ENCODE measurements at regions not wholly inside any gene's neighbourhood (a gene's known extent, or its start where the extent isn't known, plus 50 kb on each side); places are given as distances from the start of the nearest gene placed in this dataset.
A peak's percentile ranks its signal among the peaks of the same experiment; 100 is the strongest.

DNA sequence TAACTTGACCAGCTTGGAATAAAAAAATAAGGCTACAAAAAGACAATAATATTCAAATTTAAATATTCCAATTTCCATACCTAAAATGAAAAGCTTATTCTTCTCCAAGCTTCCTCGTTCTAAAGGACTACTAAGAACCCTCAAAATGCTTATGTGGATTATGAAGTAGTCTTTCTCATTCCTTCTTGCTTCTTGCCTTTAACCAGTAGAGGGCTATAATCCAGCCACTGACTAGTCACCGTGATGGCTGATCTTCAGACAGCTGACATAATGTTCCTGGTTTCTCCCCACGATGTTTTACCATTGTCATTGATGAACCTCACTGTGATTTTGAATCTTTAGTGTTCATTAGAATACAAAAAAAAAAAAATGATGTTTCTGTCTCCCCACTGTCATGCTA, 515.3 kb downstream of the TLE1 start:
- DNase-seq: no peak

DNA sequence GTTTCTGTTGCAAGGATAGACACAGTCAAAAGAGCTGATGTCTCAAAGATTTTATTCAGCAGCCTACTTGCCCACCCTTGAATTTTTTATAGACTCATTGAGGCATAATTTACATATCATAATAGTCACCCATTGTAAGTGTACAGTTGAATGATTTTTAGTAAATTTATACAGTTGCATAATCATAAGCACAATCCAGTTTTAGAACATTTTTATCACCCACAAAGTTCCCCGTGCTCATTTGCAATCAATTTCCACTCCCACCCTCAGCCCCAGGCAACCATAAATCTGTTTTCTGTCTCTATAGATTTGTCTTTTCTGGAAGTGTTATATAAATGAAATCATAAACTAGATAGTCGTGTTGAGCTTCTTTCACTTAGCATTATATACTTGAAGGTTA, 517.7 kb downstream of the TLE1 start:
- DNase-seq: no peak

DNA sequence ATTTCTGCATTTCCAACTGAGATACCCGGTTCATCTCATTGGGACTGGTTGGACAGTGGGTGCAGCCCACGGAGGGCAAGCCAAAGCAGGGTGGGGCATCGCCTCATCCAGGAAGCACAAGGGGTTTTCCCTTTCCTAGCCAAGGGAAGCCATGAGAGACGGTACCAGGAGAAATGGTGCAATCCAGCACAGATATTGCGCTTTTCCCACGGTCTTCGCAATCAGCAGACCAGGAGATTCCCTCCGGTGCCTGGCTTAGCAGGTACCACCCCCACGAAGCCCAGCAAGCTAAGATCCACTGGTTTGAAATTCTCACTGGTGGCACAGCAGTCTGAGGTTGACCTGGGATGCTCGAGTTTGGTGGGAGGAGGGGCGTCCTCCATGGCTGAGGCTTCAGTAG, 527.0 kb downstream of the TLE1 start:
- DNase-seq: no peak

DNA sequence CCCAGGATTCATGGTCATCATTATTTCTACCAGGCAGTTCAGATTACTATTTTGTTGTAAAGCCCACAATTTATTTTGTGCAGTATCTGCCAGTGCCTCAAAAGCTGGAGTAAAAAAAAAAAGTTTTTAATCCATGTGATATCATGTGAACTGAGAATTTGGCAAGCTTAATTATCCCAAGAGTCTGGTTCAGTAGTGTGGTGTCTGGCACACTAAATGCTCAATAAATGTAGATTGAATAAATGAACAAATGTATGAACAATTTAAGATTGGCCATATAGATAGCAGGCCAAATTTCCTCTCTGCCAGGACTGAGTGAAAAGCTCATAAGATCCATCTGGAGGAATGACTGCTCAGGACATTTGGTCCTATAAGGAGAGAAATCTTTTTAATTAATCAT, 533.0 kb downstream of the TLE1 start:
- no peak for DNase-seq

DNA sequence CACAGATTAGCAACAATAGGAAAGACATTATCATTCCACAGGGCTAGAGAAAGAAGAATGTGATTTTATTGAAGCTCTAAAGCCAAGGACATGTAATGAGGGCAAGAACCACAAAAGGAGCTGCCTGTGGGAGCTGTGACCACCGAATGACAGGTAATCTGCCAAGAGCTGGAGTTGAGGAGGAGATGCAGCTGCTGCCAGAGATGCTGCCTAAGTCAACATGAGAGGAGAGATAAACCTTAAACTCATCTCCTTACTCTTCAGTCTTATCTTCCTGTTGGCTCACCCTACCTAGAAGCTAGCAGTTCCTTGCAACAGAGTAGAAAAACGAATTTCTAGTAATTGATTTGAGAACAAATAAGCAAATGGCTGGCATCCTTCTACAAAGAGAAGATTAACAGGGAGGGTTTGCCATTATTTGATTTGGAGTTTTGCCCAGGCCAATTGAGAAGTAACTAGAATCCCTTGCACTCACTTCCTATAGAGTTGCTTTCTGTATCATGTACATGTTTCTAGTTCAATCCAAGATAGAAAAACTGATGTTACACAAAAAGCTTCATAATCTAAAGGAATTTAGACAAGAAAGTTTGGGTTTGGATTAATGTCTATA, 539.2 kb downstream of the TLE1 start:
- DNase-seq: peak; percentile 93

DNA sequence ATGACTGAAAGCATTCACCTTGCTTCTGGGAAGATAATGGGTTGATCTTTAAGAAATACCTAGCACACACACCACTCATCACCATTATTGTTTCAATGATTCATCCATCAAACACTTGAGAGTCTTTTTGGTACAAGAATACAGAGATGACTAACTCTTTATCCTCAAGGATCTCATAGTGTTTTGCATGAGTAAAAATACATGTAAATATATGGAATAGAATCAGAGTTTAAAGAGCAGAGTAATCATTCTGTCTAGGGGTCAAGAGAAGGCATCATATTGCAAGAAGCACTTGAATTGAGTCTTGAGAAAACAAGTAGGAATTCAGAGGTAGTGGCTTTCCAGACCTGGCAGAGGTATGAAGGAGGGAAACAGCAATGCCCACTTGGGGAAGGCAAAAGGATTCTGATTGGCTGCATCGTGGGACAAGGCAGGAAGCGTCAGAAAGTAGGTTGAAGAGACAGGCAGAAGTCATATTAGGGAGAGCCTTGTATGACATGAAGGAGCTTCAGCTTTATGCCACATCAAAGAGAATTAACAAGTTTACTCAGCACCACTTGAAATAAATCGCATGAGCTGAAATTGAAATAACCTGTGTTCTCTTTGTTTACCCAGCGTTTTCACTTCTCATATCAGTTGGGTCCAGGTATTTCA, 542.5 kb downstream of the TLE1 start:
- DNase-seq: no peak

DNA sequence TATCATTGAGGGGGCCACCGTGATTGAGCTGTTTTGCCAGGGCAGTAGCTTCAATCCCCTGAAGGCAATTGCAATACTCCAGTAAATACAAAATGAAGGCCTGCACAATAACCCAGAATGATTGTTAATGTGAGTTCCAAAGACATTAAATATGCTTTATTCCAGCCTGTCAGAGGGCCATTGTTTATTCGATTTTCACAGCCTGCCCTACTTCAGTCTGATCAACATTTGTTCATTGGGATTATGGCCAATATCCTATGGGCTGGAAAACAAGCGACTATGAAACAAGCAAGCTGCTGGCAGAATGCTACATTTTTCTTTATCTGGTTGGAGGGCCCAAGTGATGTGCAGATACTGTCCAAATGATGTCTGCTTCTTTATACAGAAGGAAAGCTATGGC, 543.1 kb downstream of the TLE1 start:
- no peak for DNase-seq

DNA sequence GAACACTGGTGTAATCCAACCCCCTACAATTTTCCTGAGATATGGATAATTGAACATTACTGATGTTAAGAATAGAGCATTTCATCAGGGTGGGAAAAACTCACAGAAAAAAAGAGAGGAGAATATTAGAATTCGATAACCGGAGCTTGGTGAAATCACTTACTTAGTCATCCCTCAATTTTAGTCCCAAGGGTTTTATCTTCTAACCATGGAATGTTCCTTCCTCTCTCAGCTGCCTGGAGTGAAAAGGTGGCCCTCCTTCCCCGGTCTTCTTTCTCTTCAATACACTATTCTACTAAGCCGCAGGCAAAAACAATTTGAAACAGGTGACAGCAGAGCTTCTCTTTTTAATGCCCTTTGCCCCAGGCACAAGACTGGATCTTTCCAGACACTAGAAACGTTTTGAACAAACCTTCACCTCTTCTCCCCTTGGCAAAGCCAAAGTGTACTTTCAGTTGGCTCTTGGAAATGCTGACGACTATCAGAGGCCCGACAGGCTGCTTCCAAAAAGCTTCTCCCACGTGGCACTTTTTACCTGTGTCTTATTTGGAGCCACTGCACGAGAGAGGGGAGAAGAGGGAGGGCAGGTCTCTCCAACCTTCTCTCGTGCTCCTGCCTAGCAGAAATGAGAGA, 543.9 kb downstream of the TLE1 start:
- DNase-seq: no peak

DNA sequence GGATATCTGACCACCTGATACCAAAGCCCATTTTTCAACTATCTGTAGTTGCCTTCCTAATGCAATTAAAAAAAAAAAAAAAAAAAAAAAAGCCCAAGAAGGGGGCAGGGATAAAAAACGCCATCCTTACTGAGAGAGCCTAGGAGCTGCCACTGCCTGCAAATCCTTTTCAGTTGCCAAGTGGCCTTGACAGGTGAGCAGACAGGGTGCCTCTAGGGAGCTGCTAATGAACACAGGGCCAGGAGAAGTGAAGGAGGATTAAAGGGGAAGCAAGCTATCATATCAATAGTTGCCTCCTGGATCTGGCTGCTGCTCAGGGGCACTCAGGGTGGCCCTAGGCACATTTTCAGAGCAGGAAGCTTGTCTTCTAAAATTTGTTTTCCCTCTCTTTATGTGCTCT, 547.4 kb downstream of the TLE1 start:
- peak; percentile 23 for DNase-seq

DNA sequence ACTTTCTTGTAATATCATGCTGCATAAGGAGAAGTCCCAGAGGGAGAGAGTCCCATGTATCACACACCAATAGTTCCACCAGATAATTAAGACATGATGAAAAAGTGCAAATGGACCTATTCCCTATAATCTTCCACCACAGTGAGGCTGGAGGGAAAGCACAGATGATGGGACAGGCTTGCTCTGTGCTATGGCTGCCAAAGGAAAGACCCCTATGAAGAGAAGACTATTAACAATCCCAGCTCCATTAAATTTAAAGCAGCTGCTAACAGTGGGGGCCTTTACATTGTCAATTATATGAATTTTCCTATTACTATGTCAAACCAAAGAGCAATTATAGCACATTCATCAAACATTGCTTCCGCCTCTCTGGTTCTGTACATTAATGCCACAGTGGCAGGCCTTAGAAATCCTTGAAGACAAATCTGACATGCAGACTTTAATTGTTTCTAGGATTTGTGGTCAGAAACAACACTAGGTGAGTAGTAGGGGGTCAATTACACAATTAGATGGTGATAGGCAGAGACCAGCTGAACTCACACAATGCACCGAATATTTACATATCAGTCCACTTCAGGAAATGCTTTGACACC, 551.3 kb downstream of the TLE1 start:
- DNase-seq: no peak

DNA sequence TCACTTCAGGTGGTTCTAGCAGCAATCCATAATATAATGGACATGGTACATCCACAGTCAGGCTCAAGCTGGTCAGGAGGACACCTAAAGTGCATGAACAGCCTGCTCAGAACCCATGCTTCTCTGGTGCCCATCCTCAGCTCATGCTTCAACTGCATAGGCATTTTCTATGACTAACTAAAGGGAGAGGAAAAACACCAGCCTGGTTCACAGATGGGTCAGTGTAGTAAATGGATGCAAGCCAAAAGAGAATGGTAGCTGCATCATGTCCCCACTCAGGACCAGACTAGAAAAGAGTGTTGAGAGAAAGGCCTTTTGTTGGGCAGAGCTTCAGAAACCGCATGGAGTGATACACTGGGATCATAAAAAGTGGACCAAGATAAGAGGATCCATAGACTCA, 556.6 kb downstream of the TLE1 start:
- DNase-seq: no peak

DNA sequence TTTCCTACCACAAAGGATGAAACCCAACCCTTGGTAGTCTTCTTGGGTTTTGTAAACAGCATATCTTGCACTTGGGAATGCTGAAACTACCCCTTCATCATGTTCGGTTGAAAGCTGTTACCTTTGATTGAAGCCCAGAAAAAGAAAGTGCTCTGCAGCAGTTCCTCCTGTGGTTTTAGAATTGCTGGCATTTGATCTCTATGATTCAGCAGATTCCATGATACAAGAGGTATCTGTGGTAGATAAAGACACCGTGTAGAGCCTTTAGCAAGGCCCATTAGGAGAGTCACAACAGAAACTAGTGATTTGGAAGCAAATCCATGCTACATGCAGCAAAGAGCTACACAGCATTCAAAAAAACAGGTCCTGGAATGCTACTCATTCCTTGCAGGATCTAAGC, 557.0 kb downstream of the TLE1 start:
- DNase-seq: no peak

DNA sequence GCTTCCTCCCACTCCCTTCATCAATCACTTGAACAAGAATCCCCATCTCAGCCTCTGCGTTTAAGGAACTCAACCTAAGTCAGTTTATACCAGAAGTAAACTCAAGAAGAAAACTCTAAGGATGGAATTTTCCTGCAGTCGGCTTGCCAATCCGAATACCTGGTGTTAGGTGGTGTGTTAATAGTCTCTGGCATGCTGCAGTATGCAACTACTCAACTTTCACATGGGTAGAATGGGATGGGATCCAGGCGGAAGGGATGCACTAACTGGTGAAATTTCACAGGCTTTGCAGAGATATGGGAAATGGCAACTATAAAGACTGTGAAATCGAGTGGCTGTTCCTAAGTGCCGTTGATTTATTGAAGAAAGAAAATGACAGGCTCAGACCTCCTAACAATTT, 560.6 kb downstream of the TLE1 start:
- no peak for DNase-seq

DNA sequence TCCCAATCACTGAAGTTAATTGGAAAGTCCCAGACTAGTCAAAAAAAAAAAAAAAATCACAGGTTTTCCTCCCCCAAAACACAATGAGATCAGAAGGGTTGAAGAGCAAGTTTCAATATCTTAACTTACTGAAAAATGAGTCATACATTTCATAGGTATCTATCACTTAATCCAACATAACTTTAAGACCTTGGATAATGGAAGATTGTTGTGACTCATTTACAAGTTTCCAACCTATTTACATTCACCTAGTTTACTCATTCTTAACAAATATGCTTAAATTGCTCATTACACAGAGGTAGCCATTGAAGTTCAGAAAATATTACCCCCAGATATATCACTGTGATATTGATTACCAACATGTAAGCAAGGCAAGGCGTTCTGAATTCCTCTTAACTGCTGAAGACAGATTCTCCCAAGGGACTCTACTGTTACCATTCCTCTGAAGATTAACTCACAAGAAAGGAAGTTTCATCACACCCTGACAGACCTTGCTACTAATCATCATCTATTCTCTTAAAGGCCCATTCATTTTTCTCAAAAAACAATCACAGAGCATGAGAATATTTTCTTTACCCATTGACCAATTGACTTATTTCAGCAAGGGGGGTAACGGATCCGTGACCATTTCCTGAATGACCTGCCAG, 563.8 kb downstream of the TLE1 start:
- no peak for DNase-seq

DNA sequence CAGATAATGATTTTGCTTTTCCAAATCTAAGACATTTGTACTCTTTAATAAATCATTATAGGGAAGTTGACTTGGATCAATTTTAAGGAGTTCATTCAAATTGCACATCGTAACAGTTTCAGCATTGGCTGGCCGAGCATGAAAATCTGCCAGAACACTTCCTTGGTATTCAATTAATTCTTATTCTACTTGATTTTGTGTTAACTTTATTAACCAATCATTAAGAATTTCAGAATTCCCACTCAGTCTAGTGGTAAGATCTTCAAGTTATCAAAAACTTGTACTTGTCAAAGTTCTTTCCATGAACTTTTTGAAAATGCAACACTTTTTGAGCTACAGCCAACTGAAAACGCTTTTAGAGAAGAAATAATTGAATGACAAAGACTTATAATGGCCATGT, 565.8 kb downstream of the TLE1 start:
- DNase-seq: no peak

DNA sequence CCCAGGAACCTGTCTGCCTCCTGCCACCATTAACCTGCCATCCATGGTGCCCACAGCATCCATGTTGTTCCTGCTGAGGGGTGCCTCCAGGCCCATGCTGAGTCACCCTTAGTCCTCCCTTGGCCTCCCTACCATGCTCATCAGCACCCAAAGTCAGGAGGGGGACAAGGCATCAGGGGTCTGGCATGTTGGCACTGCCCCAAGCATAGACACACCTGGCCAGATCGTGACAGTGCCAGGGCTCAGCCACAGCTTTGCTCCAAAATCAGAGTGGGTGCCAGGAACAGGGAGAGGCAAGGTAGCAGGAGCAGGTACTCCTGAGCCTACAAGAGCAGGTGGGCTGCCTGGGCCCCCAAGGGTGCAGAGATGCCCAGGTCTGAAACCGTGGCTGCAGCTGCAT, 566.6 kb downstream of the TLE1 start:
- no peak for DNase-seq

DNA sequence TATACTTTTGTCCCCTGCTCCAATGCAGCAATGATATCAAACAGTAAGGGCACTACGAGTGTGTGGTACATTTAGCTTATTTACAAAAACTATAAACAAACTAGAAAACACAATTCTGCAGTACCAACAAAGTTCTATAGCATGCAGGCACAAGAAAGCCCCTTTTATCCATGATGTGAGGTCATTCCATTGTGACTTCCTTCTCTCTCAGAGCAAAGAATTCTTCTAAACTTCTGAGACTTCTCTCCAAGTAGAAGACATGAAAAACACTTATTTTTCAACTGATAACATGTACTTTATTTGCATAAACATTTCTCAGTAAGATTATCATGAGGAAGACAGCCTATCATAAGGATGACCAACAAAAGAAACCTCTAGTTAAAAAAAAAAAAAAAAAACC, 569.8 kb downstream of the TLE1 start:
- no peak for DNase-seq

DNA sequence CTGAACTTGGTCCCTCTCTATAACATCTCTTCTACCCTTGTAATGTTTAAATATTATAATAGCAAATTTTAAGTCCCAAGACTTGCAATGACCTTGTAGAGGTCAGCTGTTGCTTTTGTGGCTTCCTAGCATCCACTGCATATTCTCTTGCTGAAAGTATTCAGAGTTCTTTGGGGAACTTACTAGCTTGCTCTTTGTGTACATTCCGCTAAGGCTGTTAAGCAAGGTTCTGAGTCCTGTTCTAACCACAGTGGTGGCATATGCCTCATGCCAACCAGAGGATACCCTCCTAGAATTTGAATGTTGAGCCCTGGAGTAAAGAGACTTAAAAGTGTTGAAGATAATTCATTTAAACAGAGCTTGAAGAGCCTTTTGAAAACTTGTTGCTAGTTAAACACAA, 570.9 kb downstream of the TLE1 start:
- DNase-seq: no peak

DNA sequence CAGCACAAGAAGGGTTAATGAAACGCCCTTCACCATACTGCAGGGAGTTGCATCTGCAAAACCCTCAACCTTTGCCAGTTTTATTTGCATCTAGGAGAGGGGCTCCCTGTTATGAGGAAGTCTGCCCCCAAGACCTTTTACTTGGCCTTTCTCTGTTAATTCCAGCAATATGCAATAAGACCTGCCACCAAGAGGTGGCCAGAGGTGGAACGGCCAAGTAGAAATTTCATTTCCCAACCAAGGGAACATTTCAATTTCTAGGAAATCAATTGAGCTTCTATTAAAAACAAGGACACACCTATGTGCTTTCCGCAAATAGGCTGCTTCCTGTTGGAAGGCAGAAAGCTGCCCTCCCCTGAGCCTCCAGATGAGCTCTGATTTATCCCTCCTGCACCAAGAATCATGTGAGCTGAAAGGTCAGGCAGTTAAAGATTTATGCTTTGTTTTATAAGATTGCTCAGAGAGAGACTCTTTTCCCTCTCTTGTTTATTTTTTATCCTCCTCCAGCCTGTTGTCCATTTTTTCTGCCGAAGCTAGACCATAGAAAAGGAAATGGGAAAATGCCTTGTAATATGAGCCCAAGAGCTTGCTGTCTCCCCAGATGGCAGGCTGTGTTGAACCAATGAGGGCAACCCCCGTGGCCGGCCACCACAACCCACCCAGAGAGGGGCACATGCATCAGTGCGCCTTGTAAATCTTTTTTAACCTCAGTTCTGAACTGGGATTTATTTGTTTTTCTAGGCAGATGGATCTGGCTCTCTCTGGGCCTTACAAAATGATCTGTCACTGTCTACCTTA, 572.8 kb downstream of the TLE1 start:
- no peak for DNase-seq

DNA sequence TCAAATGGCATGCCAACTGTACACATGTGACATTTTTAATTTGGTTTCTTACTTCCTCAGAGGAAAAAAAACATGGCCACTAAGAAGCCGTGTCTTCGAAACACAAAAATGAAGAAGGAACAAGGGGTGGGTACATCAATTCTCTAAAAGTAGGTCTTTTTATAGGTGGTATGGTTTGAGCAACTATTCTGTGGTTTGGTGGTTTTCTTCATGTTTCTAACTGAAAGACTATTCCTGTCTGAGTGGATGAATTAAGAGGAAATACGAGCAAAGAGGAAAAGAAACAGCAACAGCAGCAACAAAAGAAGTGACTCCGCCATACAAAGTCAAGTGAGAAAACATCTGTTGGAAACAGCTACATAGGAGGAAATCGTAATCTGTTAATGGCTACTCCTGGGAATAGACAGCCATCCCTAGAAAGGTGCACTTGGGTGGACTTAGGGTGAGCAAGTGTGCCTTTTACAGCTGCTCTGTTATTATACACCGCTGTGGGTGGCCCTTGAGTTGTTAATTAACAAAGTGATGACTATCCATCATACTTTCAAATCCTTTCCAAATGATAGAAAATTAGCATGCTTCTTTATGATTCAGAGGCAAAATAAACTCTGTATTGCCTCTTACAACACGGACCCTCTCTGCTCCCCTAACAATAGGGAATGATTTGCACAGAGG, 575.8 kb downstream of the TLE1 start:
- DNase-seq: peak; percentile 90

DNA sequence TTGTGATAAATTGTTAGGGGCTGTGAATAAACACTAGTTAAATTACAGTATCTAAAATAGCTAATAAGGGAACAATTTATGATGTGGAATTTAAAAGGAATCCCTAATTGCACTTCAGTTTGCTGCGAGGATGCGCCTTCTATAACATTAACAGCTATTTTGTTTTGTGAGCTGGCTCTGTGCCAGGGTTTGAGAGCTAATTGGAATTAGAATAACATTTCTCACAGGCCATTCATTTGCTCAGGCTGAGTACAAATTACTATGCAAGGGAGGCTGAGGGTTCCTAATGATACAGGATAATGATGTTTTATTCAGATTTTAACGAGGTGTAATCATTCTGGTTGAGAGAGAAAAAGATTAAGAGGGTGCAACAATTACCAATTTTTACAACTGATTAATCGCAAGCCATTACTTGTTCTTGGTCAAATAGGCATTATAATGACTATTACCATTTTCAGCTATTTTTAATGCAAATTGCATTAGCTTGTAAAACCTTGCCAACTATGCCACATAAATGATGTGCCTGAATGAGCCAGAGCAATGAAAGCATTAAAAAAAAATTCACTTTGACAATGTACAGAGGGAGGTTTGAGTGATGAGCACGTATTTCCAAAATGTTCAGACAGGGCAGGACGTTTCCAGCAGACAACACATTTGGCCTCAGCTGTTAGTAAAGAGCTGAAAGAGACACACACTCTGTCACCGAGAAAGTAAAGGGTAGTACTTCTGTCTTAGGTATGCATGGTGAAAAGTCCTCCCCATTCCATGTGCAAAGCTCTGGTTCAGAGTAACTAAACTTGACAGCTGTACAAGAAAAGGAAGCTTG, 576.5 kb downstream of the TLE1 start:
- peak; percentile 94 for DNase-seq

DNA sequence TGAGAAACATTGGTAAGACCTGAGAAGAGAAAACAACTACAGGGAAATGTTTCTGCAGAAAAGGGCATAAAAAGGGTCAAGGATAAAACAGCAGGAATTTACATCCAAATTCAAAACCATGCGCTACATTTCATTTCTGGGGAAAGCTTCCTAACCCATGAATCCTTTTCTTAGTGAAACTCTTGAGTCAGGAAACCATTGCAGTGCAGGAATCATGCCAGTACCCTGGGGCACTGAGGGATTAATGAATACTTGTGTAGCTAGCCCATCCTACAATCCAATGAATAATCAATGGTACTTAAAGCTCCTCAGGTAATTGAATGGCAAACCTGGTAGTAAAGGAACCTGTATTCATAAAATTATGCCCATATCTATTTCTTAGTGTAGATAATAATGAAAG, 580.5 kb downstream of the TLE1 start:
- DNase-seq: no peak
